ENCODE measurements at regions not wholly inside any gene's neighbourhood (a gene's known extent, or its start where the extent isn't known, plus 50 kb on each side); places are given as distances from the start of the nearest gene placed in this dataset.

GRCh38 chr4:104286867-104287266 lies 207.8 kb downstream of the CXXC4 start:
- TF ChIP-seq EZH2 (IDR thresholded peaks at IDR 0.05): no peak
- TF ChIP-seq CTCF (IDR thresholded peaks at IDR 0.05): no peak
- no peak for TF ChIP-seq EZH2phosphoT487 (IDR thresholded peaks at IDR 0.05)
- Mint-ChIP-seq H3K27me3 (ENCODE audit: insufficient read depth, low read depth) (no peaks in the 10 kb centered on the region), H3K9me3 (no peaks in the 10 kb centered on the region), H3K36me3 (no peaks in the 10 kb centered on the region), H3K27ac (no peak overlapping the region), H3K4me1 (no peaks in the 10 kb centered on the region), H3K4me3 (no peak overlapping the region)
- no peaks in the 10 kb centered on the region for H4K20me1 ChIP-seq (ENCODE audit: low read depth)
- no peaks in the 10 kb centered on the region for H3K36me3 ChIP-seq
- H3K4me3 ChIP-seq: no peak overlapping the region
- H3K27me3 ChIP-seq: no peaks in the 10 kb centered on the region
- no peak overlapping the region for H3K27ac ChIP-seq
- H3K9ac ChIP-seq: no peak overlapping the region
- no peaks in the 10 kb centered on the region for H3K9me3 ChIP-seq (ENCODE audit: low read depth)
- H3K4me1 ChIP-seq: no peaks in the 10 kb centered on the region
- no peak for DNase-seq (ENCODE audit: low spot score)
- no peaks in the 10 kb centered on the region for H3K79me2 ChIP-seq (ENCODE audit: low read depth)
- H3F3A ChIP-seq (ENCODE audit: low read depth): no peaks in the 10 kb centered on the region
- H3K4me2 ChIP-seq: no peak overlapping the region
- H2AFZ ChIP-seq (replicated peaks): no peak overlapping the region

GRCh38 chr4:104283303-104283702 lies 211.4 kb downstream of the CXXC4 start:
- DNase-seq (ENCODE audit: low spot score): no peak
- H3K27me3 ChIP-seq: no peaks in the 10 kb centered on the region
- H3K27ac Mint-ChIP-seq: no peak overlapping the region
- no peaks in the 10 kb centered on the region for H3K36me3 Mint-ChIP-seq
- H3K79me2 ChIP-seq (ENCODE audit: low read depth): no peaks in the 10 kb centered on the region
- no peaks in the 10 kb centered on the region for H3K9me3 ChIP-seq (ENCODE audit: low read depth)
- H3K4me2 ChIP-seq: no peak overlapping the region
- H3K27ac ChIP-seq: no peak overlapping the region
- H2AFZ ChIP-seq (replicated peaks): no peak overlapping the region
- no peak for TF ChIP-seq CTCF (IDR thresholded peaks at IDR 0.05)
- no peak for TF ChIP-seq EZH2phosphoT487 (IDR thresholded peaks at IDR 0.05)
- TF ChIP-seq EZH2 (IDR thresholded peaks at IDR 0.05): no peak
- H4K20me1 ChIP-seq (ENCODE audit: low read depth): no peaks in the 10 kb centered on the region
- no peaks in the 10 kb centered on the region for H3K36me3 ChIP-seq
- H3K4me3 ChIP-seq: no peak overlapping the region
- H3K9me3 Mint-ChIP-seq: no peaks in the 10 kb centered on the region
- no peaks in the 10 kb centered on the region for H3K4me1 Mint-ChIP-seq
- no peak overlapping the region for H3K4me3 Mint-ChIP-seq
- H3K27me3 Mint-ChIP-seq (ENCODE audit: insufficient read depth, low read depth): no peaks in the 10 kb centered on the region
- H3K4me1 ChIP-seq: no peaks in the 10 kb centered on the region
- no peak overlapping the region for H3K9ac ChIP-seq
- no peaks in the 10 kb centered on the region for H3F3A ChIP-seq (ENCODE audit: low read depth)

DNA sequence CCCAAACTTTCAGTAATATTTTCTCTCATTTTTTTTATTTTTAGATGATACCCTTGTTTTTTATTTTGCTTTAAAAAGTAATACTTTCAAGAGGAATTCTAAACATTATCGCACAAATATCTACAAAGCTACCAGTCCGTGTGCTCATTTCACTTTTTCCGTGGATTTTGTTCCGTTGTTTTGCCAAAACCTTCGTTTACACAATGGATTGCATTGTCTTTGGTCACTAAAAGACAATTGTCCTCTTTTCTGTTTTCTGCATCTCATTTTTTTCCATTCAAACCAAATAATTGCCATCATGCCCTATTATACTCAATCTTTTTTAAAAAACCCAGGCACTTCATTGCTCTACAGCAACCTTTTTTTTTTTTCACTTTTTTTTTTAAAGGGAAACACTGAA lies 214.9 kb downstream of the CXXC4 start:
- H3K4me3 Mint-ChIP-seq: no peak overlapping the region

More for the DNA sequence above, 214.9 kb downstream of the CXXC4 start:
- H3K27me3 Mint-ChIP-seq (ENCODE audit: insufficient read depth, low read depth): no peaks in the 10 kb centered on the region
- H2AFZ ChIP-seq (replicated peaks): no peak overlapping the region
- no peak for DNase-seq (ENCODE audit: low spot score)
- no peaks in the 10 kb centered on the region for H3K4me1 Mint-ChIP-seq
- TF ChIP-seq EZH2phosphoT487 (IDR thresholded peaks at IDR 0.05) (no peak), EZH2 (IDR thresholded peaks at IDR 0.05) (no peak), CTCF (IDR thresholded peaks at IDR 0.05) (no peak)
- H3F3A ChIP-seq (ENCODE audit: low read depth): no peaks in the 10 kb centered on the region
- H3K27ac Mint-ChIP-seq: no peak overlapping the region
- H3K36me3 ChIP-seq: no peaks in the 10 kb centered on the region
- no peaks in the 10 kb centered on the region for H3K36me3 Mint-ChIP-seq
- no peaks in the 10 kb centered on the region for H3K79me2 ChIP-seq (ENCODE audit: low read depth)
- no peaks in the 10 kb centered on the region for H3K4me1 ChIP-seq
- H3K4me2 ChIP-seq: no peak overlapping the region
- no peak overlapping the region for H3K27ac ChIP-seq
- no peaks in the 10 kb centered on the region for H4K20me1 ChIP-seq (ENCODE audit: low read depth)
- no peaks in the 10 kb centered on the region for H3K27me3 ChIP-seq
- no peaks in the 10 kb centered on the region for H3K9me3 ChIP-seq (ENCODE audit: low read depth)
- no peak overlapping the region for H3K9ac ChIP-seq
- H3K4me3 ChIP-seq: no peak overlapping the region
- no peaks in the 10 kb centered on the region for H3K9me3 Mint-ChIP-seq

Data from neural progenitor cell (in vitro differentiated cells).